ENCODE measurements at regions not wholly inside any gene's neighbourhood (a gene's known extent, or its start where the extent isn't known, plus 50 kb on each side); places are given as distances from the start of the nearest gene placed in this dataset.
A peak's percentile ranks its signal among the peaks of the same experiment; 100 is the strongest.

- H3K27ac ChIP-seq (ENCODE audit: low read depth, low read length), result no peak overlapping the region
- H3K36me3 ChIP-seq (ENCODE audit: control insufficient read depth in 5 of 5, insufficient read depth in 5 of 5, low read length in 5 of 5), result no peaks in the 10 kb centered on the region
- H3K27me3 ChIP-seq (ENCODE audit: control insufficient read depth in 5 of 5, insufficient read depth in 4 of 5, low read length in 5 of 5), result no peaks in the 10 kb centered on the region
- H3K4me3 ChIP-seq (ENCODE audit: low read depth in 1 of 5, low read length in 5 of 5), result no peak overlapping the region
- H3K9me3 ChIP-seq (ENCODE audit: control insufficient read depth in 5 of 5, low read length in 5 of 5), result no peaks in the 10 kb centered on the region
- no peak overlapping the region for H3K9ac ChIP-seq (ENCODE audit: low read length in 5 of 5)
- H3K4me1 ChIP-seq (ENCODE audit: control insufficient read depth in 5 of 5, insufficient read depth in 5 of 5, low read length in 5 of 5), result no peaks in the 10 kb centered on the region
These were observed 536.0 kb downstream of the LMO4 start for GRCh38 chr1:87864676-87865075.

GRCh38 chr1:87866416-87866815 is 537.7 kb downstream of the LMO4 start:
- H3K27ac ChIP-seq (ENCODE audit: low read depth, low read length), result no peak overlapping the region
- no peak overlapping the region for H3K9ac ChIP-seq (ENCODE audit: low read length in 5 of 5)
- no peak overlapping the region for H3K4me3 ChIP-seq (ENCODE audit: low read depth in 1 of 5, low read length in 5 of 5)
- no peaks in the 10 kb centered on the region for H3K27me3 ChIP-seq (ENCODE audit: control insufficient read depth in 5 of 5, insufficient read depth in 4 of 5, low read length in 5 of 5)
- H3K4me1 ChIP-seq (ENCODE audit: control insufficient read depth in 5 of 5, insufficient read depth in 5 of 5, low read length in 5 of 5), result no peaks in the 10 kb centered on the region
- H3K36me3 ChIP-seq (ENCODE audit: control insufficient read depth in 5 of 5, insufficient read depth in 5 of 5, low read length in 5 of 5), result no peaks in the 10 kb centered on the region
- no peaks in the 10 kb centered on the region for H3K9me3 ChIP-seq (ENCODE audit: control insufficient read depth in 5 of 5, low read length in 5 of 5)

- no peak overlapping the region for H3K9ac ChIP-seq (ENCODE audit: low read length in 5 of 5)
- no peak overlapping the region for H3K27ac ChIP-seq (ENCODE audit: low read depth, low read length)
- H3K4me3 ChIP-seq (ENCODE audit: low read depth in 1 of 5, low read length in 5 of 5), result no peak overlapping the region
- H3K4me1 ChIP-seq (ENCODE audit: control insufficient read depth in 5 of 5, insufficient read depth in 5 of 5, low read length in 5 of 5), result no peaks in the 10 kb centered on the region
- no peaks in the 10 kb centered on the region for H3K9me3 ChIP-seq (ENCODE audit: control insufficient read depth in 5 of 5, low read length in 5 of 5)
- H3K27me3 ChIP-seq (ENCODE audit: control insufficient read depth in 5 of 5, insufficient read depth in 4 of 5, low read length in 5 of 5), result no peaks in the 10 kb centered on the region
- no peaks in the 10 kb centered on the region for H3K36me3 ChIP-seq (ENCODE audit: control insufficient read depth in 5 of 5, insufficient read depth in 5 of 5, low read length in 5 of 5)
These were observed 538.9 kb downstream of the LMO4 start for GRCh38 chr1:87867626-87868025.

DNA sequence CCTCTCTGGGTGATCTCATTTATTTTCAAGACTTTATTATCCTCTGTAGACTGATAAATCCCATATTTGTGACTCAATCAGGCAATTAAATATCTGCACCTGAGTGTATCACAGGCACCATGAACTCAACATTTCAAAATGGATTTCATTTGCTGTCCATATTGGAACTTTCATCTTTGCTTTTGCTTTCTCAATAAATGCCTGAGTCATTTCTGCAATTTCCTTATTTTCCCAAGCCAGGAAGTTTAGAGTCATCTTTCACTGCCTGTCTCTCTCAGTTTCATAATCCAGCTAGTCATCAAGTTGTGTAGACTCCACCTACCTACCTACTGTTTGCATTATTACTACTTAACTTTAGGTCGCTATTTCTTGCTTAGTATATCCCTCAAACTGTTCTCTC is 540.9 kb downstream of the LMO4 start:
- H3K9ac ChIP-seq (ENCODE audit: low read length in 5 of 5), result no peak overlapping the region
- H3K27ac ChIP-seq (ENCODE audit: low read depth, low read length), result no peak overlapping the region
- H3K9me3 ChIP-seq (ENCODE audit: control insufficient read depth in 5 of 5, low read length in 5 of 5), result no peaks in the 10 kb centered on the region
- H3K4me1 ChIP-seq (ENCODE audit: control insufficient read depth in 5 of 5, insufficient read depth in 5 of 5, low read length in 5 of 5), result no peaks in the 10 kb centered on the region
- no peak overlapping the region for H3K4me3 ChIP-seq (ENCODE audit: low read depth in 1 of 5, low read length in 5 of 5)
- no peaks in the 10 kb centered on the region for H3K36me3 ChIP-seq (ENCODE audit: control insufficient read depth in 5 of 5, insufficient read depth in 5 of 5, low read length in 5 of 5)
- H3K27me3 ChIP-seq (ENCODE audit: control insufficient read depth in 5 of 5, insufficient read depth in 4 of 5, low read length in 5 of 5), result no peaks in the 10 kb centered on the region

DNA sequence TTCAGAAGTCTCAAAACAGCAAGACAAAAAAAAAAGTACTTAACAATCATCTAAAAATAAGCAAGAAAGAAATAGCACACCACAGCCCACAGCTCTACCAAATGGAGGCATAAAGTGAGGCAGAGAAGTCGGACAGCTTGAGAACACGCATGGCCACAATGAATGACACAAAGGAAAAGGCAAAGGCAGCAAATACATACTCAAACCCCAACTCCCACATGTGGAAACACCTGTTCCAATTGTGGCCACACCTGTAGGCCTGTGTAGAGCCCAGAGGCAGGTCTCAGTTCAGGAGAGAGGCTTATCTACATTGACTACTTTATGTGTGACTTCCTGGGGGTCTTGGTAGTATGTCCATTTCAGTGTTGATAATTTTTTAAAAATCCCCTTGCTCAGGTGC is 543.5 kb downstream of the LMO4 start:
- H3K9me3 ChIP-seq (ENCODE audit: control insufficient read depth in 5 of 5, low read length in 5 of 5), result no peaks in the 10 kb centered on the region
- no peaks in the 10 kb centered on the region for H3K27me3 ChIP-seq (ENCODE audit: control insufficient read depth in 5 of 5, insufficient read depth in 4 of 5, low read length in 5 of 5)
- no peak overlapping the region for H3K9ac ChIP-seq (ENCODE audit: low read length in 5 of 5)
- no peak overlapping the region for H3K27ac ChIP-seq (ENCODE audit: low read depth, low read length)
- no peaks in the 10 kb centered on the region for H3K4me1 ChIP-seq (ENCODE audit: control insufficient read depth in 5 of 5, insufficient read depth in 5 of 5, low read length in 5 of 5)
- no peak overlapping the region for H3K4me3 ChIP-seq (ENCODE audit: low read depth in 1 of 5, low read length in 5 of 5)
- no peaks in the 10 kb centered on the region for H3K36me3 ChIP-seq (ENCODE audit: control insufficient read depth in 5 of 5, insufficient read depth in 5 of 5, low read length in 5 of 5)

DNA sequence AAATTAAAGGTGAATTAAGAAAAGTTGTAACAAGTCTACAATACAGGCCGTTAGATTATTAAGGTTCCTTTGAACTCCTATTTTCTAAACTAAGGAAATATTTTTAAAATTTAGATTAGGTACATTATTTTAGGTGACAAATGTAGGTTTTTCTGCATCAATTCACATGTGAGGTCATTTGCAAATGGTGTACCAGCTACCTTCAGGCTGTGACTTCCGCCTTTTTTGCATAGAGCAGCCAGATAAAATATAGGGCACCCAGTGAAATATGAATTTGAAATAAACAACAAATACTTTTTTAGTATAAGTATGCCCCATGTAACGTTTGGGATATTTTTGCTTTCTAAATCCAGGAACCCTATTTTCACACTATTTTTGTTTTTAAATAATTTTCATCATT is 544.0 kb downstream of the LMO4 start:
- no peaks in the 10 kb centered on the region for H3K4me1 ChIP-seq (ENCODE audit: control insufficient read depth in 5 of 5, insufficient read depth in 5 of 5, low read length in 5 of 5)
- H3K36me3 ChIP-seq (ENCODE audit: control insufficient read depth in 5 of 5, insufficient read depth in 5 of 5, low read length in 5 of 5), result no peaks in the 10 kb centered on the region
- no peak overlapping the region for H3K9ac ChIP-seq (ENCODE audit: low read length in 5 of 5)
- H3K27me3 ChIP-seq (ENCODE audit: control insufficient read depth in 5 of 5, insufficient read depth in 4 of 5, low read length in 5 of 5), result no peaks in the 10 kb centered on the region
- H3K27ac ChIP-seq (ENCODE audit: low read depth, low read length), result no peak overlapping the region
- H3K4me3 ChIP-seq (ENCODE audit: low read depth in 1 of 5, low read length in 5 of 5), result no peak overlapping the region
- H3K9me3 ChIP-seq (ENCODE audit: control insufficient read depth in 5 of 5, low read length in 5 of 5), result no peaks in the 10 kb centered on the region

- Histone ChIP-seq H3K36me3 (ENCODE audit: control insufficient read depth in 5 of 5, insufficient read depth in 5 of 5, low read length in 5 of 5) (no peaks in the 10 kb centered on the region), H3K4me3 (ENCODE audit: low read depth in 1 of 5, low read length in 5 of 5) (peak overlapping the region in 1 of 5 donors; percentile 24), H3K4me1 (ENCODE audit: control insufficient read depth in 5 of 5, insufficient read depth in 5 of 5, low read length in 5 of 5) (peaks cover 0 to 6% (median 6%) of the 10 kb centered on the region in 5 donors), H3K27me3 (ENCODE audit: control insufficient read depth in 5 of 5, insufficient read depth in 4 of 5, low read length in 5 of 5) (no peaks in the 10 kb centered on the region), H3K9me3 (ENCODE audit: control insufficient read depth in 5 of 5, low read length in 5 of 5) (no peaks in the 10 kb centered on the region), H3K27ac (ENCODE audit: low read depth, low read length) (no peak overlapping the region), H3K9ac (ENCODE audit: low read length in 5 of 5) (no peak overlapping the region)
These were observed 550.2 kb downstream of the LMO4 start for GRCh38 chr1:87878873-87879272.

- H3K9me3 ChIP-seq (ENCODE audit: control insufficient read depth in 5 of 5, low read length in 5 of 5), result no peaks in the 10 kb centered on the region
- H3K9ac ChIP-seq (ENCODE audit: low read length in 5 of 5), result no peak overlapping the region
- no peak overlapping the region for H3K27ac ChIP-seq (ENCODE audit: low read depth, low read length)
- peaks cover 0 to 6% (median 6%) of the 10 kb centered on the region in 5 donors for H3K4me1 ChIP-seq (ENCODE audit: control insufficient read depth in 5 of 5, insufficient read depth in 5 of 5, low read length in 5 of 5)
- no peak overlapping the region for H3K4me3 ChIP-seq (ENCODE audit: low read depth in 1 of 5, low read length in 5 of 5)
- H3K27me3 ChIP-seq (ENCODE audit: control insufficient read depth in 5 of 5, insufficient read depth in 4 of 5, low read length in 5 of 5), result no peaks in the 10 kb centered on the region
- no peaks in the 10 kb centered on the region for H3K36me3 ChIP-seq (ENCODE audit: control insufficient read depth in 5 of 5, insufficient read depth in 5 of 5, low read length in 5 of 5)
These were observed 551.5 kb downstream of the LMO4 start for GRCh38 chr1:87880098-87880760.

DNA sequence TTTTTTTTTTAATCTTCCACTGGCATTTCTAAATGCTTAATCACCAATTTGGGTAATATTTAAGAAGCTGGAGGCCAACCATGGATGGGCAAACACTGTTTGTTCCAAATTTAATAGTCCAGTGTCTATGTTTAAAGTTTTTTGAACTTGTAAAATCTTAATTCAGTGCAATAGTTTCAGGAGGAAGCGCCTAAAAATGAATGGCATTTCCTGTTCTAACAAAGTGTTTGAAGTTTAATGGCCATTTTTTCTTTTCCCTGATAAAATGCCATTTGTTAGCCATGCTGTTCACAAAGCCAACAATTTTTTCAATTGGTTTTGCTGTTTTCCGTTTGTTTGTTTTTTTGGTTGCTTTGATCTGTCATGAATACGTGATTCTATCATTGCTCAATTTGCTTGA is 552.1 kb downstream of the LMO4 start:
- no peaks in the 10 kb centered on the region for H3K36me3 ChIP-seq (ENCODE audit: control insufficient read depth in 5 of 5, insufficient read depth in 5 of 5, low read length in 5 of 5)
- no peak overlapping the region for H3K9ac ChIP-seq (ENCODE audit: low read length in 5 of 5)
- H3K27ac ChIP-seq (ENCODE audit: low read depth, low read length), result no peak overlapping the region

DNA sequence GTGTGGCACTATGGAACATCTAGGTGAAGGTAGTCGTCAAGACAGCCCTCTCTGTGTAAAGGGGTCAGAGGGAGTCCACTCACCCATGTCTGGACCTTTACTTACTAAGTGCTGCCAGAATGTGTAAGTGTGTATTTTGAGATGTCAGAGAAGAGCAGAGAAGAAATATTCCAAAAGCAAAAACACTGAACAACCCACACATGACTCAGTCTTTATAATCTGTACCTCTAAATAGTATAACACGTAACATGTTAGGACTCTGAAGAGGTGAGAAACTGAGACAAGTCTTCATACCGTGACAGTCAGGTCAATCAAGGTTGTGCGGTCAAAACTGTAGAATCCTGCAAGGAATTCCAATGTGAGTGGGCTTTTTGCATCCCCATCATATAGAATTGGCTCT is 555.2 kb downstream of the LMO4 start:
- H3K36me3 ChIP-seq (ENCODE audit: control insufficient read depth in 5 of 5, insufficient read depth in 5 of 5, low read length in 5 of 5), result no peaks in the 10 kb centered on the region
- H3K4me3 ChIP-seq (ENCODE audit: low read depth in 1 of 5, low read length in 5 of 5), result no peak overlapping the region
- no peaks in the 10 kb centered on the region for H3K27me3 ChIP-seq (ENCODE audit: control insufficient read depth in 5 of 5, insufficient read depth in 4 of 5, low read length in 5 of 5)
- H3K27ac ChIP-seq (ENCODE audit: low read depth, low read length), result no peak overlapping the region
- H3K4me1 ChIP-seq (ENCODE audit: control insufficient read depth in 5 of 5, insufficient read depth in 5 of 5, low read length in 5 of 5), result peaks cover 0 to 6% (median under 1%) of the 10 kb centered on the region in 5 donors
- H3K9me3 ChIP-seq (ENCODE audit: control insufficient read depth in 5 of 5, low read length in 5 of 5), result no peaks in the 10 kb centered on the region
- no peak overlapping the region for H3K9ac ChIP-seq (ENCODE audit: low read length in 5 of 5)

More for the DNA sequence above, 552.1 kb downstream of the LMO4 start:
- H3K27me3 ChIP-seq (ENCODE audit: control insufficient read depth in 5 of 5, insufficient read depth in 4 of 5, low read length in 5 of 5), result no peaks in the 10 kb centered on the region
- no peak overlapping the region for H3K4me3 ChIP-seq (ENCODE audit: low read depth in 1 of 5, low read length in 5 of 5)
- no peaks in the 10 kb centered on the region for H3K9me3 ChIP-seq (ENCODE audit: control insufficient read depth in 5 of 5, low read length in 5 of 5)
- H3K4me1 ChIP-seq (ENCODE audit: control insufficient read depth in 5 of 5, insufficient read depth in 5 of 5, low read length in 5 of 5), result peaks cover 0 to 6% (median 6%) of the 10 kb centered on the region in 5 donors

All from subcutaneous abdominal adipose tissue (tissue), 5 donors.